NT2/D1 (cell line): ENCODE measurements at regions not wholly inside any gene's neighbourhood (a gene's known extent, or its start where the extent isn't known, plus 50 kb on each side); places are given as distances from the start of the nearest gene placed in this dataset.
"Not testable (repeated sequence)": the region's sequence is repeated elsewhere in the genome, so short reads cannot be mapped to it uniquely, and the experiment has no call there.

ENCODE experiments used
- YY1 ChIP-seq: IDR thresholded peaks from 2 replicates; pipeline ENCODE4 v1.6.1; 2011; ENCODE audit not compliant: insufficient read length, insufficient read depth
- ZNF274 ChIP-seq: IDR thresholded peaks from 2 replicates; pipeline ENCODE4 v1.6.1; 2011; ENCODE audit warnings: mild to moderate bottlenecking, low read depth, low read length

DNA sequence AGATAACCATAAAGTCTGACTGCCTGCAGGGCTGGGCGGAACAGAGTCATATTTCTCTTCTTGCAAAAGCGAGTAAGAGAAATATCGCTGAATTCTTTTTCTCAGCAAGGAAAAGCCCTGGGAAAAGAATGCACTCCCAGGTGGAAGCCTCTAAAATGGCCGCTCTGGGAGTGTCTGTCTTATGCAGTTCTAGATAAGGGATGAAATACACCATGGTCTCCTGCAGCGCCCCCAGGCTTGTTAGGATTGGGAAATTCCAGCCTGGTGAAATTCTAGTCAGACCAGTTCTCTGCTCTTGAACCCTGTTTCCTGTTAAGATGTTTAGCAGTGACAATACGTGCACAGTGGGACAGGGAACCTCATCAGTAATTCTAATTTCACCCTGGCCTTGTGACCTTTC, 362.2 kb downstream of the GJA1 start:
- not testable (repeated sequence) for TF ChIP-seq ZNF274, YY1
